Gastrocnemius medialis (tissue), 4 donors: ENCODE measurements at regions not wholly inside any gene's neighbourhood (a gene's known extent, or its start where the extent isn't known, plus 50 kb on each side); places are given as distances from the start of the nearest gene placed in this dataset.

Source experiments
- CTCF ChIP-seq, 5 experiments: fragments of 450-650 bp in 3 of 5; fragments of 200-600 bp in 2 of 5; sonication (generic) in 2 of 5; IDR thresholded peaks in 4 of 5; conservative IDR thresholded peaks in 1 of 5; 1 replicate in 4 of 5; 2 replicates in 1 of 5; pipeline ENCODE4 v1.5.1; 2016 to 2019; ENCODE audit warnings: antibody characterized with exemption in 5 of 5, mild to moderate bottlenecking in 3 of 5, moderate library complexity in 3 of 5
- POLR2A ChIP-seq, 2 donors: fragments of 450-650 bp; IDR thresholded peaks; one replicate each; pipeline ENCODE4 v1.6.1; 2017; ENCODE audit warnings: antibody characterized with exemption in 2 of 2, mild to moderate bottlenecking in 2 of 2, moderate library complexity in 2 of 2

GRCh38 chr13:90483906-90484305 lies 863.6 kb upstream of the MIR17HG start:
- TF ChIP-seq POLR2A (IDR thresholded peaks at IDR 0.05) = no peak
- no peak for TF ChIP-seq CTCF (IDR thresholded peaks at IDR 0.05 in 4 of 5, conservative IDR thresholded peaks at IDR 0.05 in 1 of 5)
